ENCODE measurements at regions not wholly inside any gene's neighbourhood (a gene's known extent, or its start where the extent isn't known, plus 50 kb on each side); places are given as distances from the start of the nearest gene placed in this dataset.
"Not testable (repeated sequence)": the region's sequence is repeated elsewhere in the genome, so short reads cannot be mapped to it uniquely, and the experiment has no call there.

- no peak for DNase-seq
Measured at GRCh38 chr9:115680231-115680630, 473.4 kb upstream of the PAPPA start.

GRCh38 chr9:115681585-115681984 is 472.0 kb upstream of the PAPPA start:
- DNase-seq, result no peak

GRCh38 chr9:115686069-115686468 is 467.5 kb upstream of the PAPPA start:
- no peak for DNase-seq

- no peak for DNase-seq
Measured at GRCh38 chr9:115687356-115687755, 466.2 kb upstream of the PAPPA start.

GRCh38 chr9:115689331-115689730 is 464.3 kb upstream of the PAPPA start:
- DNase-seq, result no peak

- no peak for DNase-seq
Measured at GRCh38 chr9:115690786-115691496, 462.6 kb upstream of the PAPPA start.

- no peak for DNase-seq
Measured at GRCh38 chr9:115691693-115692092, 461.9 kb upstream of the PAPPA start.

GRCh38 chr9:115692868-115693267 is 460.7 kb upstream of the PAPPA start:
- DNase-seq, result not testable (repeated sequence)

- DNase-seq, result no peak
Measured at GRCh38 chr9:115694014-115694413, 459.6 kb upstream of the PAPPA start.

GRCh38 chr9:115694991-115695390 is 458.6 kb upstream of the PAPPA start:
- no peak for DNase-seq

- no peak for DNase-seq
Measured at GRCh38 chr9:115712981-115713380, 440.6 kb upstream of the PAPPA start.

- no peak for DNase-seq
Measured at GRCh38 chr9:115715666-115716065, 437.9 kb upstream of the PAPPA start.

GRCh38 chr9:115717298-115717697 is 436.3 kb upstream of the PAPPA start:
- no peak for DNase-seq

- DNase-seq, result no peak
Measured at GRCh38 chr9:115717711-115718173, 435.8 kb upstream of the PAPPA start.

- no peak for DNase-seq
Measured at GRCh38 chr9:115730396-115730795, 423.2 kb upstream of the PAPPA start.

GRCh38 chr9:115730845-115731244 is 422.7 kb upstream of the PAPPA start:
- DNase-seq, result no peak

GRCh38 chr9:115733318-115734110 is 420.1 kb upstream of the PAPPA start:
- DNase-seq, result no peak

GRCh38 chr9:115739096-115739875 is 414.3 kb upstream of the PAPPA start:
- DNase-seq, result no peak

- no peak for DNase-seq
Measured at GRCh38 chr9:115740986-115741385, 412.6 kb upstream of the PAPPA start.

- DNase-seq, result no peak
Measured at GRCh38 chr9:115743709-115744605, 409.6 kb upstream of the PAPPA start.

- no peak for DNase-seq
Measured at GRCh38 chr9:115746496-115746895, 407.1 kb upstream of the PAPPA start.

- no peak for DNase-seq
Measured at GRCh38 chr9:115747731-115748130, 405.9 kb upstream of the PAPPA start.

Measured in NCI-H2029 (cell line).